GM12878 (cell line): ENCODE measurements at regions not wholly inside any gene's neighbourhood (a gene's known extent, or its start where the extent isn't known, plus 50 kb on each side); places are given as distances from the start of the nearest gene placed in this dataset.

Experiments used
- ATAC-seq: fragments of 200-7000 bp; cut with Tn5 transposase; 3 replicates; pipeline ENCODE4 v1.9.1; 2020; ENCODE audit warnings: mild to moderate bottlenecking, moderate library complexity
- BruUV-seq: library from RNA; stranded (reverse); fragments of 400-500 nt; replicated peaks from 2 replicates; lab custom pipeline; 2021; lab: Mats Ljungman, UMichigan
- CTCF ChIA-PET: fragments of 300-600 bp; sonication (Branson Sonifier 250); formaldehyde crosslinking; extraction: SDS; loops from one replicate; lab custom pipeline; 2021; ENCODE audit warnings: inconsistent platforms; lab: Yijun Ruan, JAX
- POLR2A ChIA-PET: fragments of 350-600 bp; formaldehyde crosslinking; extraction: SDS; loops from one replicate; lab custom pipeline; 2021; ENCODE audit warnings: inconsistent platforms; lab: Charles Lee
- RAD21 ChIA-PET: fragments of 300-600 bp; sonication (Branson Sonifier 250); formaldehyde crosslinking; loops from one replicate; lab custom pipeline; 2023; ENCODE audit warnings: antibody characterized with exemption; ENCODE audit not compliant: unreplicated experiment; lab: Charles Lee
- SMC1A ChIA-PET: fragments of 300-600 bp; sonication (Branson Sonifier 250); formaldehyde crosslinking; loops from one replicate; lab custom pipeline; 2023; ENCODE audit not compliant: unreplicated experiment, uncharacterized antibody; lab: Charles Lee
- DNase-seq: peaks from one replicate; pipeline ENCODE4 v3.0.0-alpha.2; 2011; ENCODE audit warnings: low read depth, low spot score
- FAIRE-seq: peaks from 3 replicates; lab custom pipeline; 2011; peaks lifted over from hg19 to GRCh38; lab: Jason Lieb, UNC
- H2AFZ ChIP-seq: 2 replicates; pipeline ENCODE4 v1.6.0; 2011; ENCODE audit warnings: low read depth, low read length, control low read depth; ENCODE audit not compliant: control insufficient read depth
- H3K27ac ChIP-seq: 2 replicates; pipeline ENCODE4 v1.5.1; 2011; ENCODE audit warnings: control low read depth; ENCODE audit not compliant: control insufficient read depth, insufficient read depth
- H3K27me3 ChIP-seq, 2 experiments: replicated peaks in 1 of 2; 2 replicates each; pipeline versions ENCODE4 v1.6.0 to v1.6.1; 2011; ENCODE audit warnings: low read length in 1 of 2; ENCODE audit not compliant: control insufficient read depth in 2 of 2, insufficient read depth in 2 of 2
- H3K36me3 ChIP-seq, 2 experiments: 2 replicates each; pipeline ENCODE4 v1.5.1; 2011; ENCODE audit warnings: low read length in 1 of 2; ENCODE audit not compliant: control insufficient read depth in 2 of 2, insufficient read depth in 2 of 2
- H3K4me1 ChIP-seq: 2 replicates; pipeline ENCODE4 v1.6.1; 2011; ENCODE audit warnings: mild to moderate bottlenecking, low read length, moderate library complexity, mixed read lengths; ENCODE audit not compliant: control insufficient read depth, insufficient read depth
- H3K4me2 ChIP-seq: 2 replicates; pipeline ENCODE4 v1.6.0; 2011; ENCODE audit warnings: control low read depth; ENCODE audit not compliant: control insufficient read depth, insufficient read depth
- H3K4me3 ChIP-seq: fragments of 200-600 bp; sonication (generic); 2 replicates; pipeline ENCODE4 v1.5.1; 2016
- H3K79me2 ChIP-seq: 2 replicates; pipeline ENCODE4 v1.6.0; 2011; ENCODE audit warnings: low read length; ENCODE audit not compliant: control insufficient read depth, insufficient read depth
- H3K9ac ChIP-seq: 2 replicates; pipeline ENCODE4 v1.8.0; 2011; ENCODE audit warnings: low read length, control low read depth, mixed read lengths; ENCODE audit not compliant: control insufficient read depth, insufficient read depth
- H3K9me3 ChIP-seq: replicated peaks from 3 replicates; pipeline ENCODE4 v1.5.1; 2011; ENCODE audit warnings: mild to moderate bottlenecking, low read length; ENCODE audit not compliant: control insufficient read depth, insufficient read depth
- H4K20me1 ChIP-seq: 2 replicates; pipeline ENCODE4 v1.6.0; 2011; ENCODE audit not compliant: control insufficient read depth, insufficient read depth
- ATF7 ChIP-seq: fragments of 450-650 bp; IDR thresholded peaks from 2 replicates; pipeline ENCODE4 v1.6.1; 2016; ENCODE audit warnings: low read depth, mild to moderate bottlenecking
- CREB1 ChIP-seq: IDR thresholded peaks from 2 replicates; pipeline ENCODE4 v1.6.1; 2012; ENCODE audit warnings: low read depth, mild to moderate bottlenecking, inconsistent platforms
- EP300 ChIP-seq, 2 experiments: fragments of 150-350 bp in 1 of 2; IDR thresholded peaks; 2 replicates each; pipeline ENCODE4 v1.6.1; 2011 to 2012; ENCODE audit warnings: low read depth in 2 of 2, low read length in 2 of 2, borderline replicate concordance in 1 of 2, improper control_type of control experiment in 1 of 2, inconsistent platforms in 1 of 2; ENCODE audit not compliant: control insufficient read depth in 1 of 2
- HDAC6 ChIP-seq: fragments of 200-600 bp; sonication (generic); IDR thresholded peaks from one replicate; pipeline ENCODE4 v1.8.0; 2017; ENCODE audit warnings: antibody characterized with exemption; ENCODE audit not compliant: unreplicated experiment
- IRF5 ChIP-seq: fragments of 450-650 bp; IDR thresholded peaks from 2 replicates; pipeline ENCODE4 v1.6.1; 2017; ENCODE audit warnings: borderline replicate concordance
- MEF2B ChIP-seq: fragments of 450-650 bp; IDR thresholded peaks from 2 replicates; pipeline ENCODE4 v1.6.1; 2018; ENCODE audit warnings: mild to moderate bottlenecking, moderate library complexity; ENCODE audit not compliant: partially characterized antibody, poor library complexity, severe bottlenecking
- MYB ChIP-seq: fragments of 150-350 bp; IDR thresholded peaks from 2 replicates; pipeline ENCODE4 v1.6.1; 2014; ENCODE audit warnings: mild to moderate bottlenecking, low read depth, low read length, borderline replicate concordance
- NFYB ChIP-seq: IDR thresholded peaks from 2 replicates; pipeline ENCODE4 v1.6.1; 2011; ENCODE audit warnings: low read depth, mild to moderate bottlenecking, low read length, improper control_type of control experiment, moderate library complexity; ENCODE audit not compliant: insufficient read depth
- PAX5 ChIP-seq: IDR thresholded peaks from 2 replicates; pipeline ENCODE4 v1.6.1; 2011; ENCODE audit warnings: low read depth, low read length, borderline replicate concordance
- PBX3 ChIP-seq: IDR thresholded peaks from 2 replicates; pipeline ENCODE4 v1.6.1; 2011; ENCODE audit warnings: mild to moderate bottlenecking, low read depth, low read length, moderate library complexity; ENCODE audit not compliant: insufficient replicate concordance
- SUPT20H ChIP-seq: IDR thresholded peaks from 2 replicates; pipeline ENCODE4 v1.6.1; 2011; ENCODE audit warnings: low read depth, mild to moderate bottlenecking, low read length, moderate library complexity, borderline replicate concordance; ENCODE audit not compliant: control insufficient read depth
- TCF3 ChIP-seq: IDR thresholded peaks from 2 replicates; pipeline ENCODE4 v1.6.1; 2012; ENCODE audit warnings: low read depth, mild to moderate bottlenecking, low read length, borderline replicate concordance; ENCODE audit not compliant: insufficient read depth
- TCF7 ChIP-seq: IDR thresholded peaks from 2 replicates; pipeline ENCODE4 v1.6.1; 2014; ENCODE audit warnings: antibody characterized with exemption, borderline replicate concordance
- YY1 ChIP-seq: IDR thresholded peaks from 2 replicates; pipeline ENCODE4 v1.6.1; 2011; ENCODE audit warnings: low read depth, mild to moderate bottlenecking, low read length
- ZBTB11 ChIP-seq: fragments of 450-650 bp; formaldehyde crosslinking; IDR thresholded peaks from 2 replicates; pipeline ENCODE4 v1.5.0; 2022; ENCODE audit warnings: mild to moderate bottlenecking, missing genetic modification characterization
- ZNF217 ChIP-seq: fragments of 450-650 bp; IDR thresholded peaks from 2 replicates; pipeline ENCODE4 v1.6.1; 2017; ENCODE audit warnings: antibody characterized with exemption, mild to moderate bottlenecking
- WGBS: methylation state at CpG from one replicate; pipeline ENCODE4 v1.1.6; 2016; ENCODE audit warnings: low lambda C conversion rate; ENCODE audit not compliant: insufficient replicate concordance, insufficient coverage; ENCODE audit errors: missing lambda C conversion rate; 5-methylcytosine and 5-hydroxymethylcytosine counted together
- in situ Hi-C: fragments of 300-500 bp; cut with MboI; formaldehyde crosslinking; loops from 9 replicates; pipeline ENCODE4 v1.14.3; 2018; ENCODE audit warnings: mixed read lengths
- intact Hi-C: fragments of 100-400 bp; cut with micrococcal nuclease; formaldehyde crosslinking; loops from one replicate; pipeline ENCODE4 v1.14.2; 2022; ENCODE audit not compliant: unreplicated experiment

GRCh38 chr17:63277629-63278028 is 168.5 kb downstream of the CYB561 start:
- FAIRE-seq: no peak
- Histone ChIP-seq H3K27me3 (no peaks in the 10 kb centered on the region; a peak in 2 of 4 replicates), H3K79me2 (no peaks in the 10 kb centered on the region), H3K4me2 (no peak overlapping the region), H2AFZ (no peak overlapping the region), H3K4me3 (no peak overlapping the region), H3K27ac (no peak overlapping the region), H4K20me1 (no peaks in the 10 kb centered on the region), H3K9ac (no peak overlapping the region), H3K9me3 (no peaks in the 10 kb centered on the region), H3K36me3 (no peaks in the 10 kb centered on the region), H3K4me1 (peaks cover 7% of the 10 kb centered on the region)
- ATAC-seq: no peak
- BruUV-seq: no TSS peak
- TF ChIP-seq TCF7: no peak
- TF ChIP-seq TCF3: no peak
- no peak for TF ChIP-seq SUPT20H
- TF ChIP-seq NFYB: no peak
- TF ChIP-seq YY1: no peak
- no peak for TF ChIP-seq HDAC6
- no peak for TF ChIP-seq ZBTB11
- TF ChIP-seq IRF5: no peak
- no peak for TF ChIP-seq PBX3
- TF ChIP-seq PAX5: no peak
- no peak for TF ChIP-seq MYB
- no peak for TF ChIP-seq CREB1
- no peak for TF ChIP-seq MEF2B
- no peak for TF ChIP-seq ZNF217
- no peak for TF ChIP-seq ATF7
- TF ChIP-seq EP300 (IDR thresholded peaks at IDR 0.05; ENCODE audit: borderline replicate concordance in 1 of 2, control insufficient read depth in 1 of 2, low read depth in 2 of 2, low read length in 2 of 2): no peak
- intact Hi-C loops (no loop called here), in situ Hi-C loops (no loop called here)
- ChIA-PET POLR2A (no interaction called here), CTCF (no interaction called here), SMC1A (no interaction called here), RAD21 (no interaction called here)
- WGBS: 44% methylated on average over 3 of the region's 3 CpGs
- DNase-seq: no peak
